HG02884 (cell line): ENCODE measurements at regions not wholly inside any gene's neighbourhood (a gene's known extent, or its start where the extent isn't known, plus 50 kb on each side); places are given as distances from the start of the nearest gene placed in this dataset.
"Not testable (repeated sequence)": the region's sequence is repeated elsewhere in the genome, so short reads cannot be mapped to it uniquely, and the experiment has no call there.

Source experiments
- ATAC-seq: cut with Tn5 transposase; IDR thresholded peaks from one replicate; pipeline ENCODE4 v1.9.1; 2021; ENCODE audit warnings: mild to moderate bottlenecking, moderate library complexity; ENCODE audit not compliant: unreplicated experiment

- no peak for ATAC-seq
Measured at GRCh38 chr22:23501261-23501619, 78.8 kb downstream of the IGLL1 start.

- ATAC-seq: no peak
Measured at GRCh38 chr22:23500508-23501260, 79.4 kb downstream of the IGLL1 start.

GRCh38 chr22:23499845-23500500, 80.1 kb downstream of the IGLL1 start:
- no peak for ATAC-seq

GRCh38 chr22:23498811-23499798, 81.0 kb downstream of the IGLL1 start:
- no peak for ATAC-seq

- ATAC-seq: not testable (repeated sequence)
Measured at GRCh38 chr22:23497889-23498288, 82.2 kb downstream of the IGLL1 start.

GRCh38 chr22:23497016-23497885, 82.8 kb downstream of the IGLL1 start:
- no peak for ATAC-seq

GRCh38 chr22:23496445-23496833, 83.7 kb downstream of the IGLL1 start:
- ATAC-seq: no peak

- no peak for ATAC-seq
Measured at GRCh38 chr22:23495614-23496444, 84.3 kb downstream of the IGLL1 start.

- ATAC-seq: no peak
Measured at GRCh38 chr22:23494930-23495266, 85.2 kb downstream of the IGLL1 start.

GRCh38 chr22:23485490-23485889, 94.6 kb downstream of the IGLL1 start:
- ATAC-seq: no peak

GRCh38 chr22:23484651-23485050, 95.4 kb downstream of the IGLL1 start:
- ATAC-seq: no peak

- ATAC-seq: no peak
Measured at GRCh38 chr22:23481369-23481768, 98.7 kb downstream of the IGLL1 start.

GRCh38 chr22:23478175-23478574, 101.9 kb downstream of the IGLL1 start:
- ATAC-seq: no peak

- ATAC-seq: not testable (repeated sequence)
Measured at GRCh38 chr22:23474531-23474930, 105.6 kb downstream of the IGLL1 start.

- ATAC-seq: no peak
Measured at GRCh38 chr22:23473901-23474300, 106.2 kb downstream of the IGLL1 start.

- ATAC-seq: not testable (repeated sequence)
Measured at GRCh38 chr22:23472376-23472775, 107.7 kb downstream of the IGLL1 start.

- ATAC-seq: no peak
Measured at GRCh38 chr22:23471698-23472097, 108.4 kb downstream of the IGLL1 start.

- ATAC-seq: no peak
Measured at GRCh38 chr22:23470811-23471389, 109.2 kb downstream of the IGLL1 start.

GRCh38 chr22:23467721-23468294, 112.3 kb downstream of the IGLL1 start:
- no peak for ATAC-seq
